AG04450 (cell line): ENCODE measurements at regions not wholly inside any gene's neighbourhood (a gene's known extent, or its start where the extent isn't known, plus 50 kb on each side); places are given as distances from the start of the nearest gene placed in this dataset.

Source experiments
- CTCF ChIA-PET: fragments of 300-600, 350-600 bp; formaldehyde crosslinking; extraction: SDS; loops from one replicate; lab custom pipeline; 2022; ENCODE audit warnings: antibody characterized with exemption, inconsistent platforms; lab: Charles Lee
- POLR2A ChIA-PET: fragments of 350-600 bp; formaldehyde crosslinking; extraction: SDS; loops from one replicate; lab custom pipeline; 2021; ENCODE audit warnings: antibody characterized with exemption, inconsistent platforms; lab: Yijun Ruan, JAX
- DNase-seq: peaks from one replicate; pipeline ENCODE4 v3.0.0-alpha.2; 2011; ENCODE audit warnings: low read depth, low spot score
- H3K27ac ChIP-seq: one replicate; pipeline ENCODE4 v1.5.1; 2012; ENCODE audit warnings: low read depth, low read length, control low read depth
- H3K27me3 ChIP-seq: one replicate; pipeline ENCODE4 v1.6.0; 2012; ENCODE audit warnings: low read length; ENCODE audit not compliant: control insufficient read depth, insufficient read depth
- H3K4me3 ChIP-seq: 2 replicates; pipeline ENCODE4 v1.5.1; 2011; ENCODE audit warnings: mild to moderate bottlenecking, low read depth, low read length, control low read depth
- H3K9me3 ChIP-seq: 2 replicates; pipeline ENCODE4 v1.5.1; 2012; ENCODE audit warnings: low read length; ENCODE audit not compliant: control insufficient read depth, insufficient read depth
- TF ChIP-seq, protein P1 (sequence below): IDR thresholded peaks from 2 replicates; pipeline ENCODE4 v1.5.1; 2011; ENCODE audit warnings: low read depth, low read length, control low read depth, inconsistent platforms

DNA sequence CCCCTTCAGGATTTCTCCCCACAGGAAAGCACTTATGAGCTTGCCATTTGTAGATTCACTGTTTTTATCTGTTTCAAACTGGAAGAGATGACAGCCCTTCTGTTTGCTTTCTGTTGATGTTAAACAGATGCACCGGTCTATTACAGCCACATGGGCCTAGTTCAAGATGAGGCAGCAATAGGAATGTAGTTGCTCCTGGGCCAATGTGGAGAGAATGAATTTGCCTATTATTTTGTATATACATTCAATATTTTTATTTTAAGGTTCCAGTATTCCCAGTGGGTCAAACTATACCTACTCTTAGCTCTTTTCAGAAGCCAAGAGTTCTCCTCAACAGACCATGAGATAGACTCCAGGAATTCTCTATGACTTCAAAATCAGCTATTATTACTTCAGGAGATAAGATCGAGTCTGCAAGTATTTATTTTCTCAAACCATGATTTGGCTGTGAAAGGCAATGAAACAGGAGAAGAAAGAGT lies 461.6 kb downstream of the RASEF start:
- no peaks in the 10 kb centered on the region for H3K9me3 ChIP-seq
- H3K4me3 ChIP-seq, result no peak overlapping the region
- H3K27ac ChIP-seq, result no peak overlapping the region
- TF ChIP-seq, protein P1, sequence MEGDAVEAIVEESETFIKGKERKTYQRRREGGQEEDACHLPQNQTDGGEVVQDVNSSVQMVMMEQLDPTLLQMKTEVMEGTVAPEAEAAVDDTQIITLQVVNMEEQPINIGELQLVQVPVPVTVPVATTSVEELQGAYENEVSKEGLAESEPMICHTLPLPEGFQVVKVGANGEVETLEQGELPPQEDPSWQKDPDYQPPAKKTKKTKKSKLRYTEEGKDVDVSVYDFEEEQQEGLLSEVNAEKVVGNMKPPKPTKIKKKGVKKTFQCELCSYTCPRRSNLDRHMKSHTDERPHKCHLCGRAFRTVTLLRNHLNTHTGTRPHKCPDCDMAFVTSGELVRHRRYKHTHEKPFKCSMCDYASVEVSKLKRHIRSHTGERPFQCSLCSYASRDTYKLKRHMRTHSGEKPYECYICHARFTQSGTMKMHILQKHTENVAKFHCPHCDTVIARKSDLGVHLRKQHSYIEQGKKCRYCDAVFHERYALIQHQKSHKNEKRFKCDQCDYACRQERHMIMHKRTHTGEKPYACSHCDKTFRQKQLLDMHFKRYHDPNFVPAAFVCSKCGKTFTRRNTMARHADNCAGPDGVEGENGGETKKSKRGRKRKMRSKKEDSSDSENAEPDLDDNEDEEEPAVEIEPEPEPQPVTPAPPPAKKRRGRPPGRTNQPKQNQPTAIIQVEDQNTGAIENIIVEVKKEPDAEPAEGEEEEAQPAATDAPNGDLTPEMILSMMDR, result no peak
- ChIA-PET POLR2A (interaction anchor here (0.6 kb wide), 1 partner anchor 770 kb away, joined by 5 read pairs; no protein-coding TSS in a partner anchor), CTCF (interaction anchor here (0.8 to 1.7 kb wide), 2 partner anchors 68 to 754 kb away, joined by 3 to 7 read pairs; no protein-coding TSS in a partner anchor)
- no peak for DNase-seq
- H3K27me3 ChIP-seq, result no peaks in the 10 kb centered on the region

DNA sequence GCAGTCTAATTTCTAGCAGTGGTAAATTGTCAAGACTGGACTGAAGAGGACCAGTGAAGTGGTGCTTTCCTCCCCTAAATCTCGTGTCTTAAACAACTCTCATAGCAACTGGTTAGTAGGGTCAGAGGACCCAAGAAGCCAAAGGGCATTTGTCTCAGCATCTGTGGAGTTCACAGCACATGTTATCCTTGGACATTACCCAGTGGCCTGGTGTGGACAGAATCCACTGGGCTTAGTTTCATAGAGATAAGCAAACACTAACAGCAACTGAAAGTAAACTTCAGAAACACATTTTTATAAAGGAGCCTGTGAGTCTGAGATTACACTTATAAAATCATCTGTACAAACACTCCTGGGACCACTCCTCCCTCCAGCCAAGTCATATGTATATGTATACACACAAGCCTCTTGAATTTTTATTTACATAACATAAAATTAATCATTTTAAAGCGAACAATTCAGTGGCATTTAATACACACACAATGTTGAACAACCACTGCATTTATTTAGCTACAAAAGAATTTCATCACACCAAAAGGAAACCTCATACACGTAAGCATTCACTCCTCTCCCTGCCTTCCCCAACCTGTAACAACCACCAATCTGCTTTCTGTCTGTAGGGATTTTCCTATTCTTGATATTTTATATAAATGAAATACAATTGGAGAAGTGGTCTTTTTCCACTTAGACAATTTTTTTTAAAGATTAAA lies 457.8 kb downstream of the RASEF start:
- H3K4me3 ChIP-seq, result no peak overlapping the region
- no peaks in the 10 kb centered on the region for H3K27me3 ChIP-seq
- H3K27ac ChIP-seq, result no peak overlapping the region
- no peak for DNase-seq
- ChIA-PET POLR2A (no interaction called here), CTCF (interaction anchor here (0.9 to 4.7 kb wide), 13 partner anchors 7 to 1896 kb away, joined by 3 to 37 read pairs (median 12); partner anchors contain the start of gene TLE1)
- TF ChIP-seq, protein P1, result no peak
- no peaks in the 10 kb centered on the region for H3K9me3 ChIP-seq

DNA sequence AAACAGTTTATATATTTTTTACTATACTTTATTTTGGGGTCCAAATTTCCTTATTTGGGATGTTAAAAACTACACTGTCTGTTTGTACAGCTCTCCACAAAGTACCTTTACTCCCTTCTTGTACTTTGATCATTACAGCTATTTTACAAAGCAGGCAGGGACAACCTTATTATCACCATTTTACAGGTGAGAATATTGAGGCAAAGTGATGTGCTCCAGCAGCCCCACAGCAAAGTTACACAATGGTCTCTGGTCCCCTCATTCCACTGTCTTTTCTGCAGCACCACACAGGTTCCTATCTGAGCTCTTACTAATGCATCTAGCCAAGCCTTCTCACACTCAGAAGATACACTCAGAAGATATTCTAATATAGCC lies 457.3 kb downstream of the RASEF start:
- no peak for DNase-seq
- ChIA-PET CTCF (interaction anchor here (0.7 to 4.7 kb wide), 35 partner anchors 8 to 1896 kb away, joined by 3 to 37 read pairs (median 6); partner anchors contain the start of gene TLE1), POLR2A (interaction anchor here (0.7 kb wide), 1 partner anchor 1377 kb away, joined by 3 read pairs; no protein-coding TSS in a partner anchor)
- H3K27ac ChIP-seq, result no peak overlapping the region
- no peak overlapping the region for H3K4me3 ChIP-seq
- no peaks in the 10 kb centered on the region for H3K9me3 ChIP-seq
- TF ChIP-seq, protein P1, result no peak
- H3K27me3 ChIP-seq, result no peaks in the 10 kb centered on the region

GRCh38 chr9:82606071-82606470 lies 456.9 kb downstream of the RASEF start:
- TF ChIP-seq, protein P1, result no peak
- Histone ChIP-seq H3K27ac (no peak overlapping the region), H3K4me3 (no peak overlapping the region), H3K27me3 (no peaks in the 10 kb centered on the region), H3K9me3 (no peaks in the 10 kb centered on the region)
- CTCF ChIA-PET, result interaction anchor here (0.5 to 4.7 kb wide), 70 partner anchors 8 to 1732 kb away, joined by 3 to 37 read pairs (median 4); partner anchors contain the start of gene TLE1
- no peak for DNase-seq
- POLR2A ChIA-PET, result interaction anchor here (0.7 to 1.1 kb wide), 2 partner anchors 917 to 1377 kb away, joined by 3 to 6 read pairs; partner anchors contain the start of gene TLE1
